HEK293 (cell line): ENCODE measurements at regions not wholly inside any gene's neighbourhood (a gene's known extent, or its start where the extent isn't known, plus 50 kb on each side); places are given as distances from the start of the nearest gene placed in this dataset.

Source experiments
- CTCF ChIP-seq: fragments of 450-650 bp; formaldehyde crosslinking; IDR thresholded peaks from 2 replicates; pipeline ENCODE4 v1.5.1; 2016; ENCODE audit warnings: missing biosample characterization, missing genetic modification characterization
- RBAK ChIP-seq: fragments of 450-650 bp; formaldehyde crosslinking; IDR thresholded peaks from 2 replicates; pipeline ENCODE4 v1.5.1; 2016; ENCODE audit warnings: missing biosample characterization, missing genetic modification characterization
- ZFP37 ChIP-seq: fragments of 450-650 bp; formaldehyde crosslinking; IDR thresholded peaks from 2 replicates; pipeline ENCODE4 v1.5.1; 2016; ENCODE audit warnings: missing biosample characterization, missing genetic modification characterization
- ZNF510 ChIP-seq: fragments of 450-650 bp; formaldehyde crosslinking; IDR thresholded peaks from 2 replicates; pipeline ENCODE4 v1.5.1; 2018; ENCODE audit warnings: mild to moderate bottlenecking, missing genetic modification characterization, missing biosample characterization; ENCODE audit not compliant: insufficient replicate concordance
- ZNF544 ChIP-seq: fragments of 450-650 bp; formaldehyde crosslinking; IDR thresholded peaks from 2 replicates; pipeline ENCODE4 v1.5.0; 2017; ENCODE audit warnings: missing biosample characterization, missing genetic modification characterization
- ZNF561 ChIP-seq: fragments of 450-650 bp; IDR thresholded peaks from 2 replicates; pipeline ENCODE4 v1.5.1; 2018; ENCODE audit warnings: missing biosample characterization, missing genetic modification characterization, borderline replicate concordance

GRCh38 chr3:74988095-74988494, 373.6 kb upstream of the CNTN3 start:
- TF ChIP-seq ZFP37 (no peak), CTCF (tag by site-specific recombination) (no peak), ZNF561 (tag by site-specific recombination) (no peak), ZNF510 (tag by site-specific recombination) (no peak), RBAK (tag by site-specific recombination) (no peak), ZNF544 (tag by site-specific recombination) (no peak)
